HG03558 (cell line): ENCODE measurements at regions not wholly inside any gene's neighbourhood (a gene's known extent, or its start where the extent isn't known, plus 50 kb on each side); places are given as distances from the start of the nearest gene placed in this dataset.
A peak's percentile ranks its signal among the peaks of the same experiment; 100 is the strongest.

Source experiments
- ATAC-seq: cut with Tn5 transposase; IDR thresholded peaks from one replicate; pipeline ENCODE4 v1.9.1; 2021; ENCODE audit warnings: moderate number of reproducible peaks; ENCODE audit not compliant: unreplicated experiment; ENCODE audit errors: extremely low read depth

GRCh38 chr14:85947461-85948139 lies 417.7 kb downstream of the FLRT2 start:
- no peak for ATAC-seq

- no peak for ATAC-seq
Measured at GRCh38 chr14:85943192-85943591, 413.2 kb downstream of the FLRT2 start.

- peak; percentile 13 for ATAC-seq
Measured at GRCh38 chr14:85934886-85935254, 404.9 kb downstream of the FLRT2 start.

GRCh38 chr14:85934123-85934885 lies 404.4 kb downstream of the FLRT2 start:
- ATAC-seq = peak; percentile 80

- ATAC-seq = no peak
Measured at GRCh38 chr14:85921241-85921640, 391.3 kb downstream of the FLRT2 start.

- ATAC-seq = no peak
Measured at GRCh38 chr14:85917716-85918115, 387.8 kb downstream of the FLRT2 start.

GRCh38 chr14:85915711-85916110 lies 385.8 kb downstream of the FLRT2 start:
- no peak for ATAC-seq

- ATAC-seq = no peak
Measured at GRCh38 chr14:85912141-85912540, 382.2 kb downstream of the FLRT2 start.

- no peak for ATAC-seq
Measured at GRCh38 chr14:85911044-85911443, 381.1 kb downstream of the FLRT2 start.

GRCh38 chr14:85909581-85909980 lies 379.6 kb downstream of the FLRT2 start:
- ATAC-seq = no peak

- ATAC-seq = no peak
Measured at GRCh38 chr14:85907536-85907935, 377.6 kb downstream of the FLRT2 start.

- no peak for ATAC-seq
Measured at GRCh38 chr14:85897808-85898207, 367.9 kb downstream of the FLRT2 start.

GRCh38 chr14:85895603-85896002 lies 365.7 kb downstream of the FLRT2 start:
- ATAC-seq = no peak

- ATAC-seq = no peak
Measured at GRCh38 chr14:85892251-85892650, 362.3 kb downstream of the FLRT2 start.

- ATAC-seq = no peak
Measured at GRCh38 chr14:85883966-85884365, 354.0 kb downstream of the FLRT2 start.

- ATAC-seq = no peak
Measured at GRCh38 chr14:85883101-85883500, 353.2 kb downstream of the FLRT2 start.

- ATAC-seq = no peak
Measured at GRCh38 chr14:85881935-85882334, 352.0 kb downstream of the FLRT2 start.

- ATAC-seq = no peak
Measured at GRCh38 chr14:85878874-85879273, 348.9 kb downstream of the FLRT2 start.

GRCh38 chr14:85873006-85873405 lies 343.1 kb downstream of the FLRT2 start:
- no peak for ATAC-seq

- no peak for ATAC-seq
Measured at GRCh38 chr14:85867450-85867849, 337.5 kb downstream of the FLRT2 start.

- no peak for ATAC-seq
Measured at GRCh38 chr14:85865701-85866100, 335.8 kb downstream of the FLRT2 start.

GRCh38 chr14:85858634-85859033 lies 328.7 kb downstream of the FLRT2 start:
- ATAC-seq = no peak
